ENCODE measurements at regions not wholly inside any gene's neighbourhood (a gene's known extent, or its start where the extent isn't known, plus 50 kb on each side); places are given as distances from the start of the nearest gene placed in this dataset.
"Not testable (repeated sequence)": the region's sequence is repeated elsewhere in the genome, so short reads cannot be mapped to it uniquely, and the experiment has no call there.

GRCh38 chr11:109706945-109707344, 285.0 kb downstream of the C11orf87 start:
- Mint-ChIP-seq H3K27me3 (ENCODE audit: low read depth) (peaks cover 40% of the 10 kb centered on the region), H3K27ac (ENCODE audit: unreplicated experiment) (no peak overlapping the region), H3K36me3 (ENCODE audit: low read depth) (no peaks in the 10 kb centered on the region), H3K4me3 (ENCODE audit: unreplicated experiment) (no peak overlapping the region), H3K9me3 (ENCODE audit: low read depth) (peaks cover under 1% of the 10 kb centered on the region), H3K4me1 (ENCODE audit: low read depth) (no peaks in the 10 kb centered on the region)
- no peak for DNase-seq (ENCODE audit: low spot score)
- no peak for TF ChIP-seq CTCF (IDR thresholded peaks at IDR 0.05)

- Mint-ChIP-seq H3K4me3 (ENCODE audit: unreplicated experiment) (no peak overlapping the region), H3K4me1 (ENCODE audit: low read depth) (no peaks in the 10 kb centered on the region), H3K36me3 (ENCODE audit: low read depth) (no peaks in the 10 kb centered on the region), H3K27ac (ENCODE audit: unreplicated experiment) (no peak overlapping the region), H3K27me3 (ENCODE audit: low read depth) (peaks cover 40% of the 10 kb centered on the region), H3K9me3 (ENCODE audit: low read depth) (no peaks in the 10 kb centered on the region)
- no peak for DNase-seq (ENCODE audit: low spot score)
- no peak for TF ChIP-seq CTCF (IDR thresholded peaks at IDR 0.05)
Measured at GRCh38 chr11:109707411-109707810, 285.4 kb downstream of the C11orf87 start.

- TF ChIP-seq CTCF (IDR thresholded peaks at IDR 0.05) = no peak
- H3K4me1 Mint-ChIP-seq (ENCODE audit: low read depth) = no peaks in the 10 kb centered on the region
- no peak overlapping the region for H3K4me3 Mint-ChIP-seq (ENCODE audit: unreplicated experiment)
- peaks cover 40% of the 10 kb centered on the region for H3K27me3 Mint-ChIP-seq (ENCODE audit: low read depth)
- no peaks in the 10 kb centered on the region for H3K36me3 Mint-ChIP-seq (ENCODE audit: low read depth)
- no peaks in the 10 kb centered on the region for H3K9me3 Mint-ChIP-seq (ENCODE audit: low read depth)
- H3K27ac Mint-ChIP-seq (ENCODE audit: unreplicated experiment) = no peak overlapping the region
- DNase-seq (ENCODE audit: low spot score) = no peak
Measured at GRCh38 chr11:109708184-109708583, 286.2 kb downstream of the C11orf87 start.

- H3K4me3 Mint-ChIP-seq (ENCODE audit: unreplicated experiment); H3K4me1 Mint-ChIP-seq (ENCODE audit: low read depth); H3K27ac Mint-ChIP-seq (ENCODE audit: unreplicated experiment); DNase-seq (ENCODE audit: low spot score); H3K36me3 Mint-ChIP-seq (ENCODE audit: low read depth): not testable (repeated sequence)
- Mint-ChIP-seq H3K27me3 (ENCODE audit: low read depth) (peaks cover 14% of the 10 kb centered on the region), H3K9me3 (ENCODE audit: low read depth) (peaks cover 26% of the 10 kb centered on the region)
Measured at GRCh38 chr11:109714444-109714843, 292.5 kb downstream of the C11orf87 start.

- DNase-seq (ENCODE audit: low spot score); H3K27ac Mint-ChIP-seq (ENCODE audit: unreplicated experiment); H3K4me1 Mint-ChIP-seq (ENCODE audit: low read depth); H3K4me3 Mint-ChIP-seq (ENCODE audit: unreplicated experiment); H3K36me3 Mint-ChIP-seq (ENCODE audit: low read depth): not testable (repeated sequence)
- Mint-ChIP-seq H3K9me3 (ENCODE audit: low read depth) (peaks cover 26% of the 10 kb centered on the region), H3K27me3 (ENCODE audit: low read depth) (peaks cover 11% of the 10 kb centered on the region)
Measured at GRCh38 chr11:109715424-109715823, 293.4 kb downstream of the C11orf87 start.

GRCh38 chr11:109726061-109726460, 304.1 kb downstream of the C11orf87 start:
- Mint-ChIP-seq H3K36me3 (ENCODE audit: low read depth) (no peaks in the 10 kb centered on the region), H3K4me3 (ENCODE audit: unreplicated experiment) (no peak overlapping the region), H3K4me1 (ENCODE audit: low read depth) (peaks cover 5% of the 10 kb centered on the region), H3K27ac (ENCODE audit: unreplicated experiment) (no peak overlapping the region), H3K27me3 (ENCODE audit: low read depth) (peaks cover 2% of the 10 kb centered on the region), H3K9me3 (ENCODE audit: low read depth) (no peaks in the 10 kb centered on the region)
- TF ChIP-seq CTCF (IDR thresholded peaks at IDR 0.05) = no peak
- no peak for DNase-seq (ENCODE audit: low spot score)

All from chondrocyte (in vitro differentiated cells).